ENCODE measurements at regions not wholly inside any gene's neighbourhood (a gene's known extent, or its start where the extent isn't known, plus 50 kb on each side); places are given as distances from the start of the nearest gene placed in this dataset.

DNA sequence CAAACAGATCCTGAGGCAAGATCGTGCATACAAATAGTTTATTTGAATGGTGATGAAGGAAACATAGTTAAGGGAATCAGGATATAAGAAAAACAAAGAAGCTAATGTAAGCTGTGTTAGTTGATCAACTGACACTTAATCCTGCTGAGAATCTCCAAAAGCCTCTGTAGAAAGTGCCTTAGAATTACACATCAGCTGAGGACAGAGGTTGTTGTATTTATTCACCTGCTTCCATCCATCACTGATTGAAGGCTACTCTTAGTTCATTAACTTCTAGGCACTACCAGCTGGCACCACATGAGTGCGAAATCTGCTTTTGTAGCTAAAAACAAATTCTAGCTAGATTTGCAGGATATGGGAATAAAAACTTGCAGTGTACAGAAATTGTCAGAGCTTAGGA lies 1082.0 kb upstream of the CNTN5 start:
- no peak for DNase-seq (ENCODE audit: low read depth, low spot score)

DNA sequence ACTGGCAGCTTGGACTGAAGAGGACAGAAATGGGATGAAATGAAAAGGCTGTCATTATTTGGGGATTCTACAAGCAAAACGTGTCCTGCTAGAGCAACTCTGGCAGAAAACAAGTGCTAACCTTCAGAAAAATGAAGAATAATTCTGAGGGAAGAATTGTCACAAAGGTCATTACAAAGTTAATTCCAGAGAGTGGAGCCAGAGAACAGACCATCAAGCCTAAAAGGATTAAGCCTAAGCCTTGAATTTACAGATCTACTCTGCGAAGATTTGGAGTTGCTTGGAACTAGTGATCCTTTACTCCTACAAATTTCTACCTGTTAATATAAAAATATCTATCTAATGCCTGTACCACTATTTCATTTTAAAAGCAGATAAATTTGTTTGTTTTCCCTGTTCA lies 1077.3 kb upstream of the CNTN5 start:
- DNase-seq (ENCODE audit: low read depth, low spot score): no peak

DNA sequence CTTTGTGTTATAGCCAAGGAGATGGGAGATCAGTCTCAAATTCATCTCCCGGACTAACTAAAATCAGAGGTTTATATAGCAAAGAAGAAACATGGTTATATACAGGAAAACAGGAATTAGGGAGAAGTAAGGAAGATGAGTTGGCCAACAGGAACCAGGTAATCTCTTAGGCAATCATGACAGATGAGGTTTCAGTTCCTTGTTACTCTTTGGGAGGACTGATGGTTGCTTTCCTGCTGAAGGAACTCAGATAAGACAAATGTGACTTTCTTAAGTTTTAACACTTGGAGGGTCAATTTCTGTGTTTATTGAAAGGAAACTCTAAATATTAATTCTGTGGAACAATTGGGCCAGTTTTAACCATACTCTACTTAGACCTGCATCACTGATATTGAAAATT lies 1072.0 kb upstream of the CNTN5 start:
- DNase-seq (ENCODE audit: low read depth, low spot score): no peak

DNA sequence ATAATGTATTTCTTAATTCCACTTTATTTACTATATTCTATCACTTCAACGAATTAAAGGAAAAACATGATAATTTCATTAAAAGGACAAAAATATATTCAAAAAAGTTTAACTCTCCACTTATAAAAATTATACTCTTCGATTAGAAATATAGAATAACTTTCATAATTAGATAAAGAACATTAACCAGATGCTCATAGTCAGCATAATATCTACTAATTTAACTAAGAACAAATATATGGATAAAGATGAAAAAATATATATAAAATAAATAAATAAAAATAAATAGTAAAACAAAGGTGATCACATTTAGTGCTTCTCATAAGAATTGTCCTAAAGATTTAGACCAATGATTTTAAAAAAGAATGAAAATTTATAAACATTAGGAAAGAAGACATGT lies 1065.2 kb upstream of the CNTN5 start:
- DNase-seq (ENCODE audit: low read depth, low spot score): no peak

DNA sequence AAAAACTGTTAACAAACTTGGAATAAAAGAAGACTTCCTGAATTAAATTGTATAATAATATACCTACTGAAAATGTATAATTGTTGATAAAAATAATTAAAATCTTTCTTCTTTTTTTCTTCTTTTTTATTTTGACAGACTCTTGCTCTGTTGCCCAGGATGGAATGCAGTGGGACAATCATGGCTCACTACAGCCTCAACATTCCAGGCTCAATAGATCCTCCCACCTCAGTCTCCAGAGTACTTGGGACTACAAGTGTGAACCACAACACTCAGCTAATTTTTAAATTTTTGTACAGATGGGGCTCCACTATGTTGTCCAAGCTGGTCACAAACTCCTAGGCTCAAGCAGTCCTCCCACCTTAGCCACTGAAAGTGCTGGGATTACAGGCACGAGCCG lies 1063.8 kb upstream of the CNTN5 start:
- DNase-seq (ENCODE audit: low read depth, low spot score): no peak

DNA sequence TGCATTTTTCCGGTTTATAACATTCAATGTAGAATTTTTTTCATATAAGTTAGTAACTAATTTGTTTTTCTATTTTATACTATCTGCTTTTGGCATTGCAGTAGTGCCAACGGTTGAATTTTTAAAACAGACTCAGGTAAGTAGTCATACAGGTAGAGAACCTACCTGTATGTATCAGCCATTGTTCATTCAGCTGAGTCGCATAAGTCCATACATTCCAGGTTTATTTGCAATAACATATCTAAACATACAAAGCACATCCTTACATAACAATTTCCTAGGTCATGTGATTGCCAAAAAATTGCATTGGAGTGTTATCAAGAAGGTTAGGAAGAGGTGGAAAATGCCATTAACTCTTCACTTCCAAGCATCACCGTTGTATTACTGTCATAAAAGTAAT lies 1059.3 kb upstream of the CNTN5 start:
- DNase-seq (ENCODE audit: low read depth, low spot score): no peak

DNA sequence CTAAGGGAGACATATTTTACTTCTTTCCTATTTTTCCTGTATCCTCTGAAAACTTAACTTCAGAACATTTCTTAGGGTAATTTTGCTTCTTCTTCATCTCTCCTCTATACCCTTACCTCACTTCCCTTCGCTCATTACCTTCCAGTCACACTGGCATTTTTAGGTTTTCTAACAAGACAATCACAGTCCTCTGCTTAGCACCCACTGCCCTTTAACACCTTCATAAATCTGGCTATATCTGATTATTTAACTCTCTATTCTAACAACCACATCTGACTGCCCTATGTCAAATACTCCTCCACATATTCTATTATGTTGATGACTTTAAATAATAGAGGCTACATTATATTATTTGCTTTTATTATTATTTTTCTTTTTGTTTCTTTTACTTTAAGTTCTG lies 1058.0 kb upstream of the CNTN5 start:
- DNase-seq (ENCODE audit: low read depth, low spot score): no peak

DNA sequence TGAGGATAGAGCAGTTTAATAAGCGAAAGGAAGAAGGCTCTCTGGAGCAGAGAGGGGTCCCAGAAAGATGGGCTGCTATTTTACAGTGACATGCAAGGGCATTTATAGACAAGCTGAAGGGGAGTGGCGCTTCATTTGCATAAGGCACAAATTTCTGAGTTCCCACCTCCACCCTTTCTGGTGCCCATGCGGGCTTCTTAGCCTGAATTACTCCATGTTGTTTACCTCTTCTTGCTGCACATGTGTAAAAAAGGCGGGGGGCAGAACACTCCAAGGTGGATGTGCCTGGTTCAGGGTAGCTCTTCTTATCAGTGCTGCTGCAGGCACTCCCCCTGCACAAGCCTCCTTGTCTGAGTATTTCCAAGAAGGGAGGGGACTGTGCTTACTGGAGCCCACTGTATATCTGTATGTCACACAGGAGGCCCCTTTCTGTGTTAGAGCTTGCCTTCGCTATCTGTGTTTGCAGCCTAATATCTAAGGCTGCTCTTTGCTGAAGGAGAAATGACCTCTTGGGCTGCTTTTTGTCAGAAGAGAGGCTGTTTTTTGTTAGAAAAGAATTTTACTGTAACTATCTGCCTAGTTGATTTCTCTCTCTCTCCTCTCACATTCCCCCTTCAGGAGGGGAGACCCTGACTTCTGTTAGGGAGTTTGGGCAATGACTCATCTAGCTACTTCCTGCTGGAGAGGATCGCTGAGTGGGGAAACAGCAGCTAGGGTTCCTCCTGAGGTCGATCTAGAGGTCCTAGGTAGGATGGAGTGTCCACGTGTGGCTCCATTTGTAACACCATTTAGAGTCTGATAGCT lies 1057.0 kb upstream of the CNTN5 start:
- no peak for DNase-seq (ENCODE audit: low read depth, low spot score)

DNA sequence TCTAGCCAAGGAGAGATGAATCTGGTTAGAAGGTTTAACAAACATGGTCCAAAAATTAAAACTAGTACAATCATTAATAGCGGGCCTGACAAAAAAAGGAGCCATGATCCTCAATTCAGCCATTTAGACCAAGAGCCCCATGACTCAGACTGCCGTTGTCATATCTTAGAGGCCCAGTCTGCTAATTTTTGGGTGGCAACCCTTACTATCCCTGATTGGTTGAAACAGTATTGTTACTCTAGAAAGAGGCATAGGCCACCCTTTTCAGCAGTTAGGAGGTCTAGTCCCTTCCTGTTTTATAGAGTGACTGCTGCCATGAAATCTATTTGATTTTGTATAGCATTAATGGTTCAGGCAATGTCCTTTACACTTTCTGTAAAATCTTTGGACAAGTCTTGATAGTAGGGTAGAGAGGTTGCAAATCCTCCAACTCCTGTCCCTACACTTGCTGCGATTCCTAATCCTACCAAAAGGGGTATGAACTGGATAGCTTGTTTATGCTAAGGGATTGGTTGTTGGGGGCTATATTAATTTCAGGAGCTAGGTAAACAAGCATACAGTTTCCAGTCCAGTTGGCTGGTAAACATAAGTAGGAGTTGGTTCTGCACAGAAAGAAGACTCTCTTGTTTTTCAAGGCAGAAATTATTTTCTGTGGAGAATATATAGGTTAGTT lies 1056.3 kb upstream of the CNTN5 start:
- no peak for DNase-seq (ENCODE audit: low read depth, low spot score)

DNA sequence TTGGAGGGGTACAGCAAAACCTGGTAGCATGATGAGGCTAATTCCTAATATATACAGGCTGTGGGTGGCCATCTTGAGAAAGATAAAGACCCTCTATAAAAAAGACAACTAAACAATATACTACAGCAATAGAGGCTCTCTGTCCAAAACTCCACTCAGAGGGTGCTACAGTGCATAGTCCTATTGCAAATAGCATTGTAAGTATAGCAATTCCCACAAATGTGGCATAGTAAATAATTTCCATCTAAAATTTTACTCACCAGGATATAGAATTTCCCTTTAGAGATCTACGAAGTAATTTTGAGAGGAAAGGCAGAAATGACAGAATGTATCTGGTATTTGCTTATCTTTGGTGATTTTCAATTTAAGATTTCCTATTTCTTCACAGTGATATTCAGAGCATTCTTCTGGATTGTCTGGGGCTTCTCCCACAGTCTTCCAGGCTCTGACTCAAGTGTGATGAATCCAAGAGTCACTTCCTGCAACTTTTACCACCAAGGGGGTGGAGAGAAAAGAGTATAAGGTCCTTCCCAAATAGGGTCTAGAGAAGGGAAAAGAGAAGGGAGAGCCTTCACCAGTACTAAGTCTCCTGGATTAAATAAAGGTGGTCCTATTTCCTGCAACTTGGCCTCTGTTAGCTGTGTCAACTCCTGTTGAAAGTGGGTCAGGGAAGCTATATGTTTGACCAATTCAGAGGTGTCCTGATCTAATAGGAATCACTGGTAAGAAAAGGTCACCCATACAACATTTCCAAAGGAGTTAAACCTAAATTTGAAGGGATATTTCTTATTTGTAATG lies 1054.7 kb upstream of the CNTN5 start:
- DNase-seq (ENCODE audit: low read depth, low spot score): peak; percentile 72

DNA sequence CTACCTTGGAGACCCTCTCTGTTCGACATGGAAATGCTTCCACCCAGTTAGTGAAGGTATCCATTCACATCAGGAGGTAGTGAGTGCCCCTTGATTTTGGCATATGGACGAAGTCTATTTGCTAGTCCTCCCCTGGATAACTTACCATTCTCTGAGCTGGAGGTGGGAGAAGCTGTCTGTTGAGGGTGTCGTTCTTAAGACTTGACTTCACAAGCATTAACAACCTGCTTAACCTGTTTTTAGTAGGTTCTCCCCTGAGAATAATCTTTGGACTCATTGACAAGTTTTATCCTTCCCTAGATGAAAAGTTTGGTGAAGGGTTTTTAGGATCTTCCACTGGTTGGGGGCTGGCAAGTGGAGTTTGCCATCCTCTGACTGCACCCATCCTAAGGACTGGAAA lies 1053.8 kb upstream of the CNTN5 start:
- no peak for DNase-seq (ENCODE audit: low read depth, low spot score)

DNA sequence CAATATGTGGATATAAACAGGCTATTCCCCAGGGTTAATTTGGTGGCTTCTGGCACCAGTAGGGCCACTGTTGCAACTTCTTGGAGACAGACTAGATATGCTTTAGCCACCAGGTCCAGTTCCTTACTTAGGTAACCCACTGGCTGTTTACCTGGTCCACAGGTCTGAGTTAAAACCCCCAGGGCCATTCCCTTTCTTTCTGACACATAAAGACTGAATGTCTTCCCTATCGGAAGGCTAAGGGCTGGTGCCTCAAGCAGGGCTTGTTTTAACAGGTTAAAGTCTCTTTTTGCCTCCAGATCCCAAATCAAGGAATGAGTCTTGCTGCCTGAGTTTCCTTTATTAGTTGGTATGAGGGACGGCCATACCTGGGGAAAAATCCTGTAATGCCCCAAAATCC lies 1052.7 kb upstream of the CNTN5 start:
- no peak for DNase-seq (ENCODE audit: low read depth, low spot score)

DNA sequence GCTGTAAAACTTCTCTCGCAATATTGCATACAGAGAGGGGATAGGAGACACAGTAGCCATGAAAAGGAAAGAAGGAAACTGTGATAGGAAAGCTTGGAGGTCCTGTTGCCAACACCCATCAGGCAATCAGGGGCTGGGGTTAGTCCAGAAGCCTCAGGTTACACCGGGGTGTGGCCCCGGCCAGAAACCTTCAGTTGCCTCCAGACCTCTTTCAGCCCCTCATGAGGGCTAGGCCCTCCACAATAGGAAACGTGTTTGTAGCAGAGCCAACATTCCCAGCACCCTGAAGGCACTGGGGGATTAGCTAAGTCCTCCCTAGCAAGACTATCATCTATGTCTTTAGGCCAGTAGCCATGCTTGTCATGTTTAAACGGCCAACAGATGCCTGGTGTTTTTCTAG lies 1048.0 kb upstream of the CNTN5 start:
- no peak for DNase-seq (ENCODE audit: low read depth, low spot score)

DNA sequence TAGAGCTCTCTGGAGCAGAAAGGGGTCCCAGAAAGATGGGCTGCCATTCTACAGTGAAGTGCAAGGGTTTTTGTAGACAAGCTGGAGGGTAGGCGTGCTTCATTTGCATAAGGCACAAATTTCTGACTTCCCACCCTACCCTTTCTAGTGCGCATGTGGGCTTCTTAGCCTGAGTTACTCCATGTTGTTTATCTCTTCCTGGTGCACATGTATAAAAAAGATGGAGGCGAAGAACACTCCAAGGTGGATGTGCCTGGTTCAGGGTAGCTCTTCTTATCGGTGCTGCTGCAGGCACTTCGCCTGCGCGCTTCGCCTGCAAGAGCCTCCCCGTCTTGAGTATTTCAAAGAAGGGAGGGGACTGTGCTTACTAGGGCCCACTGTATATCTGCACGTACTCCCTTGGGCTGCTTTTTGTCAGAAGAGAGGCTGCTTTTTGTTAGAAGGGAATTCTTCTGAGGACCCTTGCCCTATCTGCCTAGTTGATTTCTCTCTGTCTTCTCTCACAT lies 1047.3 kb upstream of the CNTN5 start:
- DNase-seq (ENCODE audit: low read depth, low spot score): no peak

DNA sequence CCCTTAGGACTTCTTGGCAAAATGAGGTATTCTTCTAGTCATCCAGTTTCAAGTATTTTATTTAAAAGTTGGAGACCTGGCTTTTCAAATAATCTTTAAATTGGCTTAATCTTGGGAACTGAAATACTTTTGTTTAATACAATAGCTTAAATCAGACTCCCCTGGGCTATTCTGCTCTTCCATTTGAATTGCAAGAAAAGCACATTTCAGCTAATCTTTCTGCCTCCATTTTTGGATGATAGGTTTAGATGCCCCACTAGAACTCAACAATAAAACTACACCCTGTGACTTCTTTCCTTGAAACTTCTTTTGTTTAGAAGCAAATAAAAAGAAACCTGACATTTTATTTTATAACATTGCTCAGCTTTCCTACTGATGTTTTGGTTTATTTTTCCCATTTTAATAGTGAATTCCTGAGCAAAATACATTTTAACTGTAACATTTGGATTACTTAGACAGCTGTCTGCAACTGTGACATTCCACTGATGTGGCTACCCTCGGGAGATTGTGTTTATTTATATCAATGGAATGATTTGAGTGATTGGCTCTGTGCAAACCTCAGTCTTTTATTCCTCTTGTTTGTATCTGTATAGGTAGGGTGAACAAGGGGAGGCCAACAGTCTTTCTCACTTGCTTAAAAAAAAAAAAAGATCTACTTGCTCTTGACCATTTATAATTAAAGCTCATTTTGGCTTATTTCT lies 1045.8 kb upstream of the CNTN5 start:
- DNase-seq (ENCODE audit: low read depth, low spot score): no peak

DNA sequence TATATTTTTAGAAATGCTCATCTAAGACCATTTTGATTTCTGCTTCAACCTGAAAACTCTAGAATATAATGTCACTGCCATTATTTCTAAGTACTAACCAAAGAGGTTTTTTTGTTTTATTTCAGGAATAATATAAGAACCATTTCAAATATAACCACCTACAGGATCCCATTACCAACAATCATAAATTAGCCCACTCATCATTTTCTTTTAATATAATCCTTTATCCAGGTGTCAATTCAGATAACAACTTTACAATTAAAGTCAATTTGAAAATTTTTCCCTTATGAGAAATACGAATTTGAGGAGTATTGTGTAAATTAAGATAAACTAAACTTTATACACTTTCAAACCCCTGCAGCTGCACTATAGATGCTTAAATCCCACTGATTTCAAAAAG lies 1043.0 kb upstream of the CNTN5 start:
- no peak for DNase-seq (ENCODE audit: low read depth, low spot score)

DNA sequence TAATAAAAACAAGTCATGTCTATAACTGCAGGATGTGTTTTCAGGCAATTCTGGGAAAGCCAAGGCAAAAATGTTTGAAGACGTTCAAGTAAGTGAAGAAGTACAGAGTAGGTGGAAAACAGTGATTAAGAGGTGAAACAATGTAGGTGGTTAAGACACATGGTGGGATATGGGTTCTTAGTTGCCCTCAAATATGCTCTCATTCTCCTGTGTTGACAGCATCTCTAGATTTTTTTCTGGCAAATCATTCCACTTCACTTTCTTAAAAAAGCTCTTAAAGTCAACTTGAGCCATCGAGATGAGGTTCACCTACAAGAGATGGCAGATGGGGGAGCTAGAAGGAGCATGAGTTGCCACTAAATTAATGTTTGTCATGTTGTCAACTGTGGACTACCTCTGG lies 1041.0 kb upstream of the CNTN5 start:
- DNase-seq (ENCODE audit: low read depth, low spot score): no peak

DNA sequence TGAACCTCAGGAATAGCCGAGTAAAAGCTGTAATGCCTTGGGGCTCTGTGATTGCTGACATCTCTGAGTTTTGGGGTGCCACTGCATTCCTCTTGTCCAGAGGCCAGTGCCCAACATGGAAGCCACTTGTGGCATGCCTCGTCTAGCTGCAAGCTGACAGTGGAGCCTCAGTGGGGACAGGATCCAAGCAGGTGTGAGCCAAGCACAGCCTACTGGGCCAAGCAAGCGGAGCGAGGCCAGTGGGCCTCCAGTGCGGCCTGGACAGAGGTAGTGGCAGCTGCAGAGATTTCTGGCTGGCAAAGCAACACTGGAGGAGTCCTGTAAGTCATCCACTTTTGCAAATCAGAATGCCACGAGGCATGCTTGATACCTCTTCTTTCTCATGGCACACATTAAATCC lies 1038.2 kb upstream of the CNTN5 start:
- DNase-seq (ENCODE audit: low read depth, low spot score): no peak

DNA sequence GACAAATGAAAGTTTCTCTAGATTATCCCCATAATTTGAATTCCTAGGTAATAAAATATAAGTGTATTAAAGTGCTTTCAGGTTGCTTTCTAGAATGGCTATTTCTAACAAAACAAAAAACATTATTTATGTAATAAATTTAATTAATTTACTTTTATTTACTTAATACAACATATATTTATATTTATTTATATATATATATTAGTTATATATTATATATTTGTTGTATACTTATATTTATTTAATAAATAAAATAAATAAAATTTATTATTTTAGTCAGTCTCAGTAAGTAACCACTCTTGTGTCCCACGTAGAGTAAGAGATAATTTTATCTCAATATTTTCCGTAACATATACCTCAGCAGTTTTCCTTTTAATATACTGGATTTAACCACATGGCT lies 1031.6 kb upstream of the CNTN5 start:
- no peak for DNase-seq (ENCODE audit: low read depth, low spot score)

DNA sequence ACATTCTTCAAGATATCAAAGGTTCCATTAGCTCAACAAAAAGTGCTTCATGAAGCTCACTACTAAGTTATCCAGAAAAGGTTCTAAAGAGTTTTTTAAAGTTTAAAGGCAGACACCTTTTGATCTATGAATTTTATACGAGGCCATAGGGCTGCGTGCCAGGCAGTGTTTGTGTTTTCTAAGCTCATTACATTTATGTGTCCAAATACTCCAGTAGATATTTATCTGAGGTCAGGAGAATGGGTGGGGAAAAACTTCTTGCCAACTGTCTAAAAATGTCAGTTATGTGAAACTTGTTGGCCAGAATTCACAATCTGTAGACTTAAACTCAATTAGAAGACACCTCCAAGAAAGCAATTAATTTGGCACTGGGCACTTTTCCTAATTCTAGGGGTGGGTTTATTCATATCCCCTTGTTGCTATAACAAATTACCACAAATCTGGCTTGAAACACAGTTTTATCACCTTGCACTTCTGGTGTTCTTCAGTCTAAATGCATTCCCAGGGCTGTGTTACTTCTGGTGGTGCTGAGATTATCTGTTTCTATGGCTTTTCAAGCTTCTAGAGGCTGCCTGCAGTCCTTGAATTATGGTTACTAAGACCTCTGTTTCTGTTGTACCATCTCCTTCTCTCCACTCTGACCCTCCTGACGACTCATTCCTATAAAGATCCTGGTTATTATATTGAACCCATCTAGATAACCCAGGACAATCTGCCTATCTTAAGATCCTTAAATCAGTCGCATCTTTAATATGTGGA lies 1030.4 kb upstream of the CNTN5 start:
- no peak for DNase-seq (ENCODE audit: low read depth, low spot score)

DNA sequence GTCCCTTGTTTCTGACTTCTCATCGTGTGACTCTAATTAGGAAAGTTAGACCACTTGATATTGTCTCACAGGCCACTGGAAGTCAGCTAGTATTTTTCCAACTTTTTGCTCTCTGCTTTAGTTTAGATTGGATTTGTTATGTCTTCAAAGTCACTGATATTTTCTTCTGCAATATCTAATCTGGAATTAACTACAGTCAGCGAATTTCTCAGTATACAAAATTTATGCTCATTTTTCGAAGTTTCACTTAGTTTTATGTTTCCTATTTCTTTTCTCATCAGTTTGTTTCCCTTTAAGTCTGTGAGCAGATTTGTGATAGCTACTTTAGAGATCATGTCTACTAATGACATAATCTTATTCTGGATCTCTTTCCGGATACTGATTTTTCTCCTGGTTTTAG lies 1027.2 kb upstream of the CNTN5 start:
- DNase-seq (ENCODE audit: low read depth, low spot score): no peak
